ENCODE measurements at regions not wholly inside any gene's neighbourhood (a gene's known extent, or its start where the extent isn't known, plus 50 kb on each side); places are given as distances from the start of the nearest gene placed in this dataset.

DNA sequence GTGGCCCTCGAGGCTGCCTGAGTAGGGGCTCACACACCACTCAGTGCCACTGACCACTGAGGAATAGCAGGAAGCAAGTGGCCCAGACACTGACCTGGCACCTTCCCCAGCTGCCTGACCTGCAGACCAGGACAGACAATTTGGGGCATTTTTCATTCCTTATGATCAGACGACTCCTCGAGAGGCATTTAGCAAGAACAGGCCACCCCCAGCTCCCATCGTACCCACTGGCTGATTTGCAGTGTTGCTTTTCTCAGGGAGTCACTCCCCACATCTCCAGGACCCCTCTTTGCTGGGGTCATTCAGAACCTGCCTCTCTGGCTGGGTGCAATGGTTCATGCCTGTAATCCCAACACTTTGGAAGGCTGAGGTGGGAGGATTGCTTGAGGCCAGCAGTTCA, 185.7 kb downstream of the HAUS1 start:
- Histone ChIP-seq H3K4me1 (no peaks in the 10 kb centered on the region), H3K27ac (no peak overlapping the region), H3K27me3 (no peaks in the 10 kb centered on the region), H3K36me3 (no peaks in the 10 kb centered on the region), H3K9me3 (no peaks in the 10 kb centered on the region), H3K4me3 (no peak overlapping the region)
- TF ChIP-seq CTCF (IDR thresholded peaks at IDR 0.05) (no peak), EP300 (IDR thresholded peaks at IDR 0.05) (no peak), POLR2A (IDR thresholded peaks at IDR 0.05) (no peak)
- no peak for DNase-seq (ENCODE audit: low spot score in 2 of 2)
- WGBS, 2 donors: 61 to 79% methylated on average over 4 of the region's 4 CpGs

DNA sequence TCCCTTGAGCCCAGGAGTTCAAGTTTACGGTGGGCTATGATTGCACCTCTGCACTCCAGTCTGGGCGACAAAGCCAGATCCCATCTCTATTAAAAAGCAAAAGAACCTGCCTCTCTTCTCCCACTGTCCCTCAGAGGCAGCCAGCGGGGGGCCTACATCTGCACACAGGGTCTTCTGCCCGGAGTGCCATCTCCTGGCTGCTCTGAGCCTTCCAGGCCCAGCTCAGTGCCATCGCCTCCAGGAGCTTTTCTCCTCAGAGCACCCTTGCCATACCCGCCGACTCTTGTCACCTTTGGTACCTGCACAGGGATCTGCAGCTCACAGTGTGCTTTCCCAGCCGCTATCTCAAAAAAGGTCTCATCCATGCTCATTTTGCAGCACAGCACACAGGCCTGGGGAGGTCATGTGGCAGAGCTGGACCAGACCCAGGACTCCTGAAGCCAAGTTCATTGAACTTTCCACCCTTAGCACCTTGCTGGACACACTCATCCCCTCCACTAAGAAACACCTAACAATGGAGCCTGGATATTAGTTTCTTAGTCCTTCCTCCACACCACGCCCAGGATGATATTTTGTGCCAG, 186.3 kb downstream of the HAUS1 start:
- TF ChIP-seq CTCF (IDR thresholded peaks at IDR 0.05): no peak
- 81 to 87% methylated on average over 9 of the region's 9 CpGs for WGBS, 2 donors
- no peaks in the 10 kb centered on the region for H3K27me3 ChIP-seq
- H3K4me1 ChIP-seq: no peaks in the 10 kb centered on the region
- no peak overlapping the region for H3K4me3 ChIP-seq
- H3K36me3 ChIP-seq: no peaks in the 10 kb centered on the region
- H3K9me3 ChIP-seq: no peaks in the 10 kb centered on the region
- no peak overlapping the region for H3K27ac ChIP-seq
- no peak for DNase-seq (ENCODE audit: low spot score in 2 of 2)

- Histone ChIP-seq H3K27me3 (no peaks in the 10 kb centered on the region), H3K9me3 (no peaks in the 10 kb centered on the region), H3K4me3 (no peak overlapping the region), H3K4me1 (no peaks in the 10 kb centered on the region), H3K27ac (no peak overlapping the region), H3K36me3 (no peaks in the 10 kb centered on the region)
- DNase-seq (ENCODE audit: low spot score in 2 of 2): no peak
- 91 to 92% methylated on average over 4 of the region's 4 CpGs for WGBS, 2 donors
- no peak for TF ChIP-seq POLR2A (IDR thresholded peaks at IDR 0.05)
- no peak for TF ChIP-seq EP300 (IDR thresholded peaks at IDR 0.05)
- TF ChIP-seq CTCF (IDR thresholded peaks at IDR 0.05): no peak
Measured at GRCh38 chr18:46291149-46291548, 187.0 kb downstream of the HAUS1 start.

DNA sequence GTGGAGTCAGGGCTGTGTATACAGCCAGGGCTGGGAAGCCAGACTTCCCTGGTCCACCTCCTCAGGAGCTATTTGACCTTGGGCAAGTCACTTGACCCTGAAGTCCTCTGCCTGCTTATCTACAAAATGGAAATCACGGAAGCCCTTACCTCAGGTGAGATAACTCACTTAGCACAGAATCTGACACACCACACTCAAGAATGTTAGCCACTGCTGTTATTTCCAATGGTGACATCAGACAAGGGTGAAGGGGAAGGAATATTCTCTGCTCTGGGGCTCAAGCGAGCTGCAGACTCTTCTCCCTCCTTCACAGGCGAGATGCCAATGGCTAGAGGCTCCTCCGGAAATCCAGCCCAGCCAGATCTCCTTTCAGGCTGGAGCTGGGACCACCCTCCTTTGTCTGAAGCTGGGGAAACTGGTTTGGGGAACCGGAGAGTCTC, 189.6 kb downstream of the HAUS1 start:
- Histone ChIP-seq H3K27me3 (no peaks in the 10 kb centered on the region), H3K4me3 (no peak overlapping the region), H3K4me1 (no peaks in the 10 kb centered on the region), H3K36me3 (no peaks in the 10 kb centered on the region), H3K9me3 (no peaks in the 10 kb centered on the region), H3K27ac (no peak overlapping the region)
- no peak for DNase-seq (ENCODE audit: low spot score in 2 of 2)
- 42 to 54% methylated on average over 5 of the region's 5 CpGs for WGBS, 2 donors
- no peak for TF ChIP-seq CTCF (IDR thresholded peaks at IDR 0.05)

- no peaks in the 10 kb centered on the region for H3K36me3 ChIP-seq
- H3K27ac ChIP-seq: no peak overlapping the region
- TF ChIP-seq POLR2A (IDR thresholded peaks at IDR 0.05) (no peak), EP300 (IDR thresholded peaks at IDR 0.05) (no peak), CTCF (IDR thresholded peaks at IDR 0.05) (no peak)
- H3K27me3 ChIP-seq: no peaks in the 10 kb centered on the region
- no peak overlapping the region for H3K4me3 ChIP-seq
- 79 to 81% methylated on average over 3 of the region's 3 CpGs for WGBS, 2 donors
- no peaks in the 10 kb centered on the region for H3K9me3 ChIP-seq
- H3K4me1 ChIP-seq: no peaks in the 10 kb centered on the region
- DNase-seq (ENCODE audit: low spot score in 2 of 2): no peak
Measured at GRCh38 chr18:46294318-46294717, 190.1 kb downstream of the HAUS1 start.

All from tibial nerve (tissue), 4 donors.